ENCODE measurements at regions not wholly inside any gene's neighbourhood (a gene's known extent, or its start where the extent isn't known, plus 50 kb on each side); places are given as distances from the start of the nearest gene placed in this dataset.

DNA sequence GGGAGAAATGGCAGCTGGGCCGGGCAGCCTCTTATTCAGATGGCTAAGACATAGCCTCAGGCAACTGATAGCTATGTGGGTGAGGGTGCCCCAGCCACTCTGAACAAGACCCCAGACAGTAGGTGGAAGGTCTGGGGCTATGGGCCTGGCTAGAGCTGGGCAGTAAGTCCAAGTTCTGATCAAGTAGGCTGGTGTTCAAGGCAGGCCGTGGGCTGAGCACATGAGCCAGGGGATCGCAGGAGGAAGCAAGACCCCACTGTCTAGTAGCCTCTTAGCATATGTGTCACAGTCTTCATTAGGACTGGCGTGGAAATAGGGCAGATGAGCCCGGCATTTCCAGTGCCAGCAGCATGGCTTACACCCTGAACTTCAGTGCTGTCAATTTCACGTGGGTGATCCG, 192.1 kb downstream of the ADAMTS15 start:
- TF ChIP-seq, protein P1, sequence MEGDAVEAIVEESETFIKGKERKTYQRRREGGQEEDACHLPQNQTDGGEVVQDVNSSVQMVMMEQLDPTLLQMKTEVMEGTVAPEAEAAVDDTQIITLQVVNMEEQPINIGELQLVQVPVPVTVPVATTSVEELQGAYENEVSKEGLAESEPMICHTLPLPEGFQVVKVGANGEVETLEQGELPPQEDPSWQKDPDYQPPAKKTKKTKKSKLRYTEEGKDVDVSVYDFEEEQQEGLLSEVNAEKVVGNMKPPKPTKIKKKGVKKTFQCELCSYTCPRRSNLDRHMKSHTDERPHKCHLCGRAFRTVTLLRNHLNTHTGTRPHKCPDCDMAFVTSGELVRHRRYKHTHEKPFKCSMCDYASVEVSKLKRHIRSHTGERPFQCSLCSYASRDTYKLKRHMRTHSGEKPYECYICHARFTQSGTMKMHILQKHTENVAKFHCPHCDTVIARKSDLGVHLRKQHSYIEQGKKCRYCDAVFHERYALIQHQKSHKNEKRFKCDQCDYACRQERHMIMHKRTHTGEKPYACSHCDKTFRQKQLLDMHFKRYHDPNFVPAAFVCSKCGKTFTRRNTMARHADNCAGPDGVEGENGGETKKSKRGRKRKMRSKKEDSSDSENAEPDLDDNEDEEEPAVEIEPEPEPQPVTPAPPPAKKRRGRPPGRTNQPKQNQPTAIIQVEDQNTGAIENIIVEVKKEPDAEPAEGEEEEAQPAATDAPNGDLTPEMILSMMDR (IDR thresholded peaks at IDR 0.05) = no peak
- no peak for TF ChIP-seq EZH2 (IDR thresholded peaks at IDR 0.05; ENCODE audit: borderline replicate concordance, insufficient read depth, low read depth, low read length, poor library complexity, severe bottlenecking)

Measured in B cell (primary cell).